H7 (cell line): ENCODE measurements at regions not wholly inside any gene's neighbourhood (a gene's known extent, or its start where the extent isn't known, plus 50 kb on each side); places are given as distances from the start of the nearest gene placed in this dataset.

Experiments used
- DNase-seq: peaks from one replicate; pipeline ENCODE4 v3.0.0; 2012
- H3K27me3 ChIP-seq: 2 replicates; pipeline ENCODE4 v1.6.0; 2011; ENCODE audit warnings: mild to moderate bottlenecking, low read length; ENCODE audit not compliant: control insufficient read depth, insufficient read depth
- H3K36me3 ChIP-seq: replicated peaks from 2 replicates; pipeline ENCODE4 v1.5.1; 2011; ENCODE audit warnings: low read length; ENCODE audit not compliant: control insufficient read depth, insufficient read depth
- H3K4me3 ChIP-seq: 2 replicates; pipeline ENCODE4 v1.5.1; 2011; ENCODE audit warnings: low read depth, mild to moderate bottlenecking, control low read depth, low read length, moderate library complexity; ENCODE audit not compliant: insufficient read depth

DNA sequence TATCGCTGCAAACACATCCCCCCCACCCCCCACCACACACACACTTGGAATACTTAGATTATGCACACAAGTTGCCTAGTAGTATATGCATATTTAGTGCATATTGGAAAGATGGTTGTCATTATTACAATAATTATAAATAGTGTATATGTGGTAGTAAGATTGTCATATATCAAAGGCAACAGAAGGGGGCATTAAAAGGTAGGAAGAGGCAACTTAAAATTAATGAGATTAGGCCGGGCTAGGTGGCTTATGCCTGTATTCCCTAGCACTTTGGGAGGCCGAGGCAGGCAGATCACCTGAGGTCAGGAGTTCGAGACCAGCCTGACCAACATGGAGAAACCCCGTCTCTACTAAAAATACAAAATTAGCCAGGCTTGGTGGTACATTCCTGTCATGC lies 52.1 kb downstream of the GSC start:
- Histone ChIP-seq H3K36me3 (no peaks in the 10 kb centered on the region), H3K4me3 (no peak overlapping the region), H3K27me3 (no peaks in the 10 kb centered on the region)
- no peak for DNase-seq

DNA sequence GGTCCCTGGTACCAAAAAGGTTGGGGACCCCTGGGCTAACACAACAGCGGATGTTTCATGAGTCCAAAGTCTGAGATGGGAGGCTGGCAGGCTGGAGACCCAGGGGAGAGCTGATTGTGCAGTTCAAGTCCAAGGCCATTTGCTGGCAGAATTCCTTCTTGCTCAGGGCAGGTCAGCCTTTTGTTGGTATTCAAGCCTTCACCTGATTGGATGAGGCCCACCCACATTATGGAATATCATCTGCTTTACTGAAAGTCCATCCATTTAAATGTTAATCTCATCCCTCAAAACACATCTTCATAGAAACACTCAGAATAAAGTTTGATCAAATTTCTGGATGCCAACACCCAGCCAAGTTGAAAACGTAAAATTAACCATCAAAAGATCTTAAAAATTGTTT lies 52.9 kb downstream of the GSC start:
- H3K4me3 ChIP-seq, result no peak overlapping the region
- no peaks in the 10 kb centered on the region for H3K36me3 ChIP-seq
- no peaks in the 10 kb centered on the region for H3K27me3 ChIP-seq
- DNase-seq, result no peak

DNA sequence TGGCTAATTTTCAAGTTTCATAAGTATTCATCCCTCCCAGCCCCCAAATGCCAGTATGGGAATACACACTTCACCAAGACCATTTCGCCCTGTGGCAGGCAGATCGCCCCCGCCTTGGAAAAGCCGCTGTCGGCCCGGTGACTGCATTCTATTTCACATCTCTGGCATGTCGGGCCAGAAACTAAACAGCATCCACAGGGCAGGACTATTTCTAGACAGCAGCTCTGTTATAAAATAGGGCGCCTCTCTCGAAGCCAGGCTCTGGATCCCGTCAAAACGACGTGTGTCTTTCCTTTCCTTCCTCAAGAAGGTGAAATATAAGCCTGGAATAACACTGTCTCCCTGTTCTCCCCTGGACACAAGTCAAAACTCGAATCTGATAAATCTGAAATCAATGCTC lies 56.8 kb downstream of the GSC start:
- no peaks in the 10 kb centered on the region for H3K36me3 ChIP-seq
- H3K27me3 ChIP-seq, result no peaks in the 10 kb centered on the region
- H3K4me3 ChIP-seq, result no peak overlapping the region
- no peak for DNase-seq

DNA sequence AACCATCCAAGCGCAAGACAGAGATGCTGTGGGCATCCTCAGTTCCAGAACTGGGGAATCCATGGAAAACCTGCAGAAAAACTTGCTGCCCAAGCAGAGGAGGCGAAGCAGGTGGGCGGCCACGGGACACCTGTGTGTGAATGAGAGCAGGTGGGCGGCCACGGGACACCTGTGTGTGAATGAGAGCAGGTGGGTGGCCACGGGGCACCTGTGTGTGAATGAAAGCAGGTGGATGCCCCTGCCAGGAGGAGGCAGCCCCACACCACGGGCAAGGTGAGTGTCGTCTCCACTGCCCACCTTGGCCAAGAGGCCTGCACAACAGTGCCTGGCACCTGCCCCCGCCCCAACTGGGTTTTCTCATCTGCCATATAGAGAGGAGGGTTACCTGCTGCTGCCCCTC lies 59.2 kb downstream of the GSC start:
- Histone ChIP-seq H3K36me3 (no peaks in the 10 kb centered on the region), H3K4me3 (no peak overlapping the region), H3K27me3 (no peaks in the 10 kb centered on the region)
- DNase-seq, result no peak

DNA sequence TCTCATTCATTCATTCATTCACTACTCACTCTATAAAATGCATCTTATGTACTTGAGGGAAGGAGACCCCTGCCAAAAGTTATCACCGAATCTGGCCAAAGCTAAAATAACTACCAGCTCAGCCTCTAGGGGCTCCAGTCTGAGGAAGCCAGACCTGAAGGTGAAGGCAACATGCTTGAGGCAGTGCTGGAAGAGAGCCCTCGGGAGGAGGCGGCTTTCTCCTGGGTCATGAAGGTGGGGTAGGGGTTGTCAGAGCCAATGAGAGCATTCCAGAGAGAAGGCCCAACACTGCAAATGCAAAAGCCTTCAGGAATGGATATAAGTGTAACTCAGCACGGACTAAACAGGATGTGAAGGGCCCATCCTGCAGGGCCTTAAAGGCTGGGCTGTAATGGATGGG lies 62.4 kb downstream of the GSC start:
- Histone ChIP-seq H3K36me3 (no peaks in the 10 kb centered on the region), H3K4me3 (no peak overlapping the region), H3K27me3 (no peaks in the 10 kb centered on the region)
- peak; percentile 90 for DNase-seq

GRCh38 chr14:94706133-94706532 lies 63.8 kb downstream of the GSC start:
- DNase-seq, result no peak
- Histone ChIP-seq H3K36me3 (no peaks in the 10 kb centered on the region), H3K4me3 (no peak overlapping the region), H3K27me3 (no peaks in the 10 kb centered on the region)

DNA sequence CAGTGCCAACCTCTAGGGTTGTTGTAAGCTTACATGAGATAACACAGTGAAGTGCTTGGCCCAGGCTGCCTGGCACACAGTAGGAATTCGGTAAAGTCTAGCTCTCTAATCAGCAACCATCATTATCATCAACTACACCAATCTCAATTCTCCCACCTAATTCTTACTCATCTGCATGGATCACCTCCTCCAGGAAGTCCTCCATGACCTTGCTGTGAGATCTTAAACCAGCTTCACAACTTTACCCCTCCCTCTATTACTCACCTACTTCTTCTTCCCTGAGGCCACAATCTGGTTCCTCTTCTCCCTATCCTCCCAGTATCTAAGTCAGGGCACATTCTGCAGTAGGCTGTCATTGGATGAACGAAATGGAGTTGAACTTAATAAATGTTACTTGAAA lies 67.3 kb downstream of the GSC start:
- Histone ChIP-seq H3K27me3 (no peaks in the 10 kb centered on the region), H3K36me3 (no peaks in the 10 kb centered on the region)
- no peak for DNase-seq

DNA sequence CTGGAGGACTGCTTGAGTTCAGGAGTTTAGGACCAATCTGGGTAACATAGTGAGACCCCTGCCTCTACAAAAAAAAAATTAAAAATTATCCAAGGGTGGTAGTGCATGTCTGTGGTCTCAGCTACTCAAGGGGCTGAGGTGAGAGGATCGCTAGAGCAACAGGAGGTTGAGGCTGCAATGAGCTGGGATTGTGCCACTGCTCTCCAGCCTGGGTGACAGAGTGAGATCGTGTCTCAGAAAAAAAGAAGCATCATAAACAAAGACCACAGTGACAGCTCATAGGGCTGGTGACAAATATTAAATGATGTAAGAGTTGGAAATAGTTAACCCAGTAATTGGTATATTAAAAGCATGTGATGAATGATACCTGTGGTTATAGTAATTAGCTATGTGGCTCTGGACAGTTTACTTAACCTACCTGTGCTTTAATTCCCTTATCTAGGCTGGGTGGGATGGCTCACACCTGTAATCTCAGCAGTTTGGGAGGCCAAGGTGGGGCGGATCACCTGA lies 68.0 kb downstream of the GSC start:
- Histone ChIP-seq H3K27me3 (no peaks in the 10 kb centered on the region), H3K36me3 (no peaks in the 10 kb centered on the region), H3K4me3 (no peak overlapping the region)
- no peak for DNase-seq

More for the DNA sequence above, 67.3 kb downstream of the GSC start:
- H3K4me3 ChIP-seq, result no peak overlapping the region

DNA sequence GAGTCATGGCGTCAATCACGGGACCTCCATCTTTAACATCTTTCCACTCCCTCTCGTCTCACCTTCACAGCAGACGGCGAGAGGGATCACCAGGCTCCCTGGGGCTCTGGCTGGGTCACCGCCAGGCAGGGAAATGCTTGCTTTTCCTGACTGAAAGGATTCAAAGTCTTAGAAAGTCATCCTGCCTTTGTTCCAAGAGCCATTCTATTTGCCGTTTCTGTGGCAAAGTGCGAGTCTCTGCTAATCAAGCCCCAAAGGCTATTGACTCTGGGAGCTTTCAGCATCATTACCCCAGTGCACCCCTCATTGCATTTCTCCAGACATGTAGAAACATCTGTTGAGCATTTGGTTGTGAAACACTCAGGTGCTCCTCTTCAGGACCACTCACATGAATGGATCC lies 69.6 kb downstream of the GSC start:
- Histone ChIP-seq H3K4me3 (no peak overlapping the region), H3K27me3 (no peaks in the 10 kb centered on the region), H3K36me3 (no peaks in the 10 kb centered on the region)
- DNase-seq, result no peak

DNA sequence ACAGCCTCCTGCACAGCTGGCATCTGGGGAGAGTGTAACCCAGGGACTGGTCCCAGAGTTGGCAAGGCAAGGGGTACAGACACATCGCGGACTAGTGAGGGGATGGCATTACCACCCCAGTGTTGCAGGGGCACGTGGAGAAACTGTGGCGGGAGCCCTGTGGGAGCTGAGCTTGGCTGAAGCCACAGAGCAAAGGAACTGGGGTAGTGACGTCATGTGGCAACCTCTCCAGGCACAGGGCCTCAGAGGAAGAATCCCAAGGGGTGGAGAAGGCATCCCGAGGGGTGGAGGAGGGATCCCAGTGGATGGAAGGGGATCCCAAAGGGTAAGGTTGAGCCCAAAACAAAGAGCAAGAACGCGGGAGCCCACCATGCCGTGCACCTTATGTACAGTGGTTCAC lies 70.1 kb downstream of the GSC start:
- Histone ChIP-seq H3K4me3 (no peak overlapping the region), H3K36me3 (no peaks in the 10 kb centered on the region)
- DNase-seq, result no peak

DNA sequence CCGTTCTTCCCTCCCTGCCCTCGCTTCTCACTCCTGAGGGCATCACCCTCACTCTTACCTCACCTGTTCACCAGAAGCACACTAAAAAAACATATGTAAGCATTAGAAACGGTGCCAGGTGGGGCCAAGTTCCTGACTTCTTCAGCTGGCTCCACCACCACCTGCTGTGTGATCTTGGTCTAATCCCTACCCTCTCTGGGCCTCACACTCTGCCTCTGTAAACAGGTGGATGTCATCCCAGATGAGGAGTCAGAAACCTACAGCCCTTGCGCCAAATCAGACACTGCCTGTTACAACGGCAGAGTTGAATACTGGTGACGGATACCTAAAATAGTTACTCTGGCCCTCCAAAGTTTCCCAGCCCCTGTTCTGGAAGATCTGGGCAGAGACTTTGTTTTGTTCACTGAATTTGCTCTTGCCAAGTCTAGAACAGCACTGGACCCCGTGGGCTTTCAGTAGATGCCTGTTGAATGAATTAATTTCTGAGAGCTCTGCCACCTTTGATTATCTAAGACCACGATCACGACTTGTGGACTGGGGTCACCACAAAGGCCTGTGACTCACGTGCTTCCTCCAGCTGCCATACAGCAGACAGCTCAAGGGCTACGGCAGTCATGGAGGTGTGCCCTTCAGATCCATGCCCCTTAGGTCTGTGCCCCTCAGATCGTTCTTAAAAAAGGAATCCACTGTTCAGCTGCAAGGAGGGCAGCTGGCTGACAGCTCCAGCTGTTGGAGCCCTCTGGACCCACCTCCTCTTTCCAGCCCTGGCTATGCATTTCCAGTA lies 71.9 kb downstream of the GSC start:
- DNase-seq, result no peak
- H3K4me3 ChIP-seq, result no peak overlapping the region
- no peaks in the 10 kb centered on the region for H3K27me3 ChIP-seq
- H3K36me3 ChIP-seq, result no peaks in the 10 kb centered on the region

More for the DNA sequence above, 70.1 kb downstream of the GSC start:
- H3K27me3 ChIP-seq, result no peaks in the 10 kb centered on the region

DNA sequence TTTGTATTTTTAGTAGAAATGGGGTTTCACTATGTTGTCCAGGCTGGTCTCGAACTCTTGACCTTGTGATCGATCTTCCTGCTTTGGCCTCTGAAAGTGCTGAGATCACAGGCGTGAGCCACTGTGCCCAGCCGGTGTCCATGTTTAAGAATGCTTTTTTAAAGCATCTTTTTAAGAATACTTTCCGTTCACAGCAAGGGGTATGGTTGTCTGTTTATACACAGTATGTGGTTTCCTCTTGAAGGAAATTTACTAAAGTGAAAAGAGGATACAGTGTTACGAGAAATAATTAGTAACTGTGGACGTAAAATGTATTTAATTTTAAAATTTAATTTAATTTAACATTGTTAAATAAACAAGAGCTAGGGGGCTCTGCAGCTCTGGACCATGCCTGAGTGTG lies 73.4 kb downstream of the GSC start:
- no peaks in the 10 kb centered on the region for H3K36me3 ChIP-seq
- H3K27me3 ChIP-seq, result peaks cover under 1% of the 10 kb centered on the region; the same call in 1 of the 2 replicates
- no peak overlapping the region for H3K4me3 ChIP-seq
- no peak for DNase-seq

DNA sequence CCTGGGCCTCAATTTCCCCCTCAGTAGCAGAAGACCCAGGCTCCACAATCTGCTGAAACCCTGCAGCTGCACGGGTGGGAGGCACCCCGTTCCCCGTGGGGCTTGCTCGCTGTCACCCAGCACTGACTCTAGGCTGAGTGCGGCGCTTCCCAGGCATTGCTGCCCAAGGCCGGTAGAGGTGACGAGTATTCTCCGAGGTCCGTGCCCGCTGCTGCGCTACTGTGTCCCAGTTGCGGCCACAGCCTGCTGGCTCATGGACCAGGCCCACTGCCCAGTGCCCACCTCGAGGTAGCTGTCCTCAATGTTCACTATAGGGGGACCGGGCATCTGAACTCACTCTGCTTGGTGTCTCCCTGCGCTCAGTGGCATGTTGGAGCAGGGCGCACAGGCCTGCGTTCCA lies 74.7 kb downstream of the GSC start:
- Histone ChIP-seq H3K27me3 (peaks cover 3% of the 10 kb centered on the region; the same call in 1 of the 2 replicates), H3K36me3 (no peaks in the 10 kb centered on the region), H3K4me3 (no peak overlapping the region)
- no peak for DNase-seq

GRCh38 chr14:94691660-94692034 lies 78.3 kb downstream of the GSC start:
- no peak for DNase-seq
- Histone ChIP-seq H3K4me3 (no peak overlapping the region), H3K27me3 (peaks cover 5% of the 10 kb centered on the region; the same call in 1 of the 2 replicates), H3K36me3 (no peaks in the 10 kb centered on the region)

GRCh38 chr14:94690896-94691659 lies 78.8 kb downstream of the GSC start:
- Histone ChIP-seq H3K27me3 (peaks cover 5% of the 10 kb centered on the region; the same call in 1 of the 2 replicates), H3K36me3 (no peaks in the 10 kb centered on the region), H3K4me3 (no peak overlapping the region)
- no peak for DNase-seq
